GM12873 (cell line): ENCODE measurements at regions not wholly inside any gene's neighbourhood (a gene's known extent, or its start where the extent isn't known, plus 50 kb on each side); places are given as distances from the start of the nearest gene placed in this dataset.

Source experiments
- CTCF ChIP-seq: IDR thresholded peaks from 2 replicates; pipeline ENCODE4 v1.5.1; 2012; ENCODE audit warnings: low read depth, mild to moderate bottlenecking, moderate library complexity, low read length, control low read depth; ENCODE audit not compliant: insufficient read depth; ENCODE audit errors: missing control alignments

- TF ChIP-seq CTCF, result no peak
These were observed 1307.0 kb upstream of the GJE1 start for GRCh38 chr6:140825731-140826130.

GRCh38 chr6:140824595-140824994 is 1308.1 kb upstream of the GJE1 start:
- TF ChIP-seq CTCF, result no peak

- no peak for TF ChIP-seq CTCF
These were observed 1311.5 kb upstream of the GJE1 start for GRCh38 chr6:140821196-140821595.

GRCh38 chr6:140817176-140817575 is 1315.5 kb upstream of the GJE1 start:
- TF ChIP-seq CTCF, result no peak

- TF ChIP-seq CTCF, result no peak
These were observed 1316.0 kb upstream of the GJE1 start for GRCh38 chr6:140816681-140817080.

GRCh38 chr6:140812636-140813035 is 1320.1 kb upstream of the GJE1 start:
- no peak for TF ChIP-seq CTCF

GRCh38 chr6:140811642-140812041 is 1321.1 kb upstream of the GJE1 start:
- no peak for TF ChIP-seq CTCF
